Adrenal gland (tissue), 5 donors: ENCODE measurements at regions not wholly inside any gene's neighbourhood (a gene's known extent, or its start where the extent isn't known, plus 50 kb on each side); places are given as distances from the start of the nearest gene placed in this dataset.

Source experiments
- CTCF ChIP-seq, 6 experiments: fragments of 450-650 bp in 4 of 6; fragments of 200-600 bp in 2 of 6; sonication (generic) in 1 of 6; IDR thresholded peaks; 1 replicate in 5 of 6; 2 replicates in 1 of 6; pipeline versions ENCODE4 v1.5.1 to v1.8.0; 2016 to 2021; ENCODE audit warnings: antibody characterized with exemption in 6 of 6, mild to moderate bottlenecking in 2 of 6, moderate library complexity in 1 of 6
- POLR2A ChIP-seq, 2 donors: fragments of 450-650 bp; IDR thresholded peaks; one replicate each; pipeline ENCODE4 v1.6.1; 2017; ENCODE audit warnings: antibody characterized with exemption in 2 of 2, mild to moderate bottlenecking in 2 of 2, moderate library complexity in 1 of 2
- donor health status: DM: no; HTN: no; CAD: no.

- TF ChIP-seq POLR2A (IDR thresholded peaks at IDR 0.05) (no peak), CTCF (IDR thresholded peaks at IDR 0.05) (no peak)
Measured at GRCh38 chr13:33690354-33690753, 127.6 kb upstream of the RFC3 start.
